ENCODE measurements at regions not wholly inside any gene's neighbourhood (a gene's known extent, or its start where the extent isn't known, plus 50 kb on each side); places are given as distances from the start of the nearest gene placed in this dataset.

DNA sequence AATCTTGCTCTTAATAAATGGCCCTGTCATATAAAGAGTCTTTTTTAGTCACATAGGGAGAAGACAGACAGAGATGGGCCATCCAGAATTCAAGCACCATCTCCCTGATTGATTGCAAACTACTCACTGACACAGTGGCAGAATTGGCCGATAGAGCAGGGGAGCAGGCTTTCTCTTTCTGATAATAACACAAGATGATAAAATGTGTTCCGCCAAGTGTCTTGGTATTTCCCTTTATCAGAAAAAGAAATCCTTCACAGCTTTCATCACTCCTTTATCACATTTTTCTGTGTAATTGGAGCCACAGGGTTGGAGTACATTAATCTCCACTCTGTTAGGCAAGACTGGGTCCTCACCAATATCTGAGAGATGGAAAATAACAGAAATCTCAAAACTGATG is 406.0 kb downstream of the TMEM135 start (continued):
- TF ChIP-seq, protein P1, sequence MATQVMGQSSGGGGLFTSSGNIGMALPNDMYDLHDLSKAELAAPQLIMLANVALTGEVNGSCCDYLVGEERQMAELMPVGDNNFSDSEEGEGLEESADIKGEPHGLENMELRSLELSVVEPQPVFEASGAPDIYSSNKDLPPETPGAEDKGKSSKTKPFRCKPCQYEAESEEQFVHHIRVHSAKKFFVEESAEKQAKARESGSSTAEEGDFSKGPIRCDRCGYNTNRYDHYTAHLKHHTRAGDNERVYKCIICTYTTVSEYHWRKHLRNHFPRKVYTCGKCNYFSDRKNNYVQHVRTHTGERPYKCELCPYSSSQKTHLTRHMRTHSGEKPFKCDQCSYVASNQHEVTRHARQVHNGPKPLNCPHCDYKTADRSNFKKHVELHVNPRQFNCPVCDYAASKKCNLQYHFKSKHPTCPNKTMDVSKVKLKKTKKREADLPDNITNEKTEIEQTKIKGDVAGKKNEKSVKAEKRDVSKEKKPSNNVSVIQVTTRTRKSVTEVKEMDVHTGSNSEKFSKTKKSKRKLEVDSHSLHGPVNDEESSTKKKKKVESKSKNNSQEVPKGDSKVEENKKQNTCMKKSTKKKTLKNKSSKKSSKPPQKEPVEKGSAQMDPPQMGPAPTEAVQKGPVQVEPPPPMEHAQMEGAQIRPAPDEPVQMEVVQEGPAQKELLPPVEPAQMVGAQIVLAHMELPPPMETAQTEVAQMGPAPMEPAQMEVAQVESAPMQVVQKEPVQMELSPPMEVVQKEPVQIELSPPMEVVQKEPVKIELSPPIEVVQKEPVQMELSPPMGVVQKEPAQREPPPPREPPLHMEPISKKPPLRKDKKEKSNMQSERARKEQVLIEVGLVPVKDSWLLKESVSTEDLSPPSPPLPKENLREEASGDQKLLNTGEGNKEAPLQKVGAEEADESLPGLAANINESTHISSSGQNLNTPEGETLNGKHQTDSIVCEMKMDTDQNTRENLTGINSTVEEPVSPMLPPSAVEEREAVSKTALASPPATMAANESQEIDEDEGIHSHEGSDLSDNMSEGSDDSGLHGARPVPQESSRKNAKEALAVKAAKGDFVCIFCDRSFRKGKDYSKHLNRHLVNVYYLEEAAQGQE (IDR thresholded peaks at IDR 0.05; ENCODE audit: unreplicated experiment), result no peak

DNA sequence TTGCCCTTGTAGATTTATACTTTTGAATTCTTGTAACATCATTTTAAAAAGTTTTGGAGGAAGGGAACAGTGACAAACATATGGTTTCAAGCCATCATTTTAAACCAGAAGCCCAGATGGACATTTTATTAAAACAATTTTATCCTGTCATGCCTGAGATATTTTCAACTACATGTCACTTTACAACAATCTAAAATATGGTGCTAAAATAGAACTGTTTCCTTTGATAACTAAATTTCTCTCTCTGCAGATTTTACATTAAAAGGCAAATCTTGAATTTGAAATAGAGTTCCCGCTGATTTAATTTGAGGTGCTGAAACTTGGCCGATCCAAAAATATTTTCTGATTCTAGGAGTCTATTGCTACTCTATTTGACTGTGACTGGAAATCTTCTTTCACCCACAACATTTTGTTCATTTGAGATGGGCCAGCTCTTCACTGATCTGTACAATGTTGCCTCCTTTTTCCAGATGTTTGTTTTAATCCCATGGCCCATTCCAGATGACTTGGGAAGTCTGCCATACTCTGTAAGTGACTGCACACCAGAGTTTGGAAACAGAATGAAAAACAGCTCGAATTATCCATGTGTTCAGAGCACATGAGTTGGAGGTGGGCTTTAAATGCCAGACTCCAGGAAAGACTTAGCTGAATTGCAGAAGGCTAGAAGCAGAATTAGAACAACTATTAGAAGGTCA is 402.5 kb downstream of the TMEM135 start:
- Mint-ChIP-seq H3K4me3 (no peak overlapping the region), H3K9me3 (no peaks in the 10 kb centered on the region; the same call in 2 of the 3 replicates), H3K27me3 (ENCODE audit: insufficient read depth, low read depth, poor library complexity) (no peaks in the 10 kb centered on the region), H3K4me1 (no peaks in the 10 kb centered on the region), H3K36me3 (ENCODE audit: low read depth) (no peaks in the 10 kb centered on the region), H3K27ac (no peak overlapping the region)
- DNase-seq (ENCODE audit: low spot score) (no peak), ATAC-seq (no peak)
- H3K36me3 ChIP-seq (ENCODE audit: insufficient read depth), result no peaks in the 10 kb centered on the region
- H3K9me2 ChIP-seq (ENCODE audit: insufficient read depth), result no peaks in the 10 kb centered on the region
- H3K27me3 ChIP-seq (ENCODE audit: insufficient read depth), result no peaks in the 10 kb centered on the region
- no peak overlapping the region for H3K27ac ChIP-seq (ENCODE audit: low read depth)
- H3K4me1 ChIP-seq (ENCODE audit: insufficient read depth), result no peaks in the 10 kb centered on the region
- no peak overlapping the region for H3K4me3 ChIP-seq
- H3K79me2 ChIP-seq (replicated peaks; ENCODE audit: insufficient read depth), result no peaks in the 10 kb centered on the region
- no peak overlapping the region for H3K4me2 ChIP-seq
- H2AFZ ChIP-seq, result no peak overlapping the region
- H4K20me1 ChIP-seq (replicated peaks; ENCODE audit: insufficient read depth), result no peaks in the 10 kb centered on the region
- no peaks in the 10 kb centered on the region for H3F3A ChIP-seq (replicated peaks; ENCODE audit: low read depth)
- no peak for TF ChIP-seq CREB1 (CRISPR knock-in tag; IDR thresholded peaks at IDR 0.05; ENCODE audit: low read depth)
- no peak for TF ChIP-seq JUNB (IDR thresholded peaks at IDR 0.05; ENCODE audit: unreplicated experiment)
- TF ChIP-seq, protein P2, sequence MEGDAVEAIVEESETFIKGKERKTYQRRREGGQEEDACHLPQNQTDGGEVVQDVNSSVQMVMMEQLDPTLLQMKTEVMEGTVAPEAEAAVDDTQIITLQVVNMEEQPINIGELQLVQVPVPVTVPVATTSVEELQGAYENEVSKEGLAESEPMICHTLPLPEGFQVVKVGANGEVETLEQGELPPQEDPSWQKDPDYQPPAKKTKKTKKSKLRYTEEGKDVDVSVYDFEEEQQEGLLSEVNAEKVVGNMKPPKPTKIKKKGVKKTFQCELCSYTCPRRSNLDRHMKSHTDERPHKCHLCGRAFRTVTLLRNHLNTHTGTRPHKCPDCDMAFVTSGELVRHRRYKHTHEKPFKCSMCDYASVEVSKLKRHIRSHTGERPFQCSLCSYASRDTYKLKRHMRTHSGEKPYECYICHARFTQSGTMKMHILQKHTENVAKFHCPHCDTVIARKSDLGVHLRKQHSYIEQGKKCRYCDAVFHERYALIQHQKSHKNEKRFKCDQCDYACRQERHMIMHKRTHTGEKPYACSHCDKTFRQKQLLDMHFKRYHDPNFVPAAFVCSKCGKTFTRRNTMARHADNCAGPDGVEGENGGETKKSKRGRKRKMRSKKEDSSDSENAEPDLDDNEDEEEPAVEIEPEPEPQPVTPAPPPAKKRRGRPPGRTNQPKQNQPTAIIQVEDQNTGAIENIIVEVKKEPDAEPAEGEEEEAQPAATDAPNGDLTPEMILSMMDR (conservative IDR thresholded peaks at IDR 0.05; ENCODE audit: low read depth in 2 of 2), result no peak
- no peak for TF ChIP-seq POLR2AphosphoS5 (IDR thresholded peaks at IDR 0.05; ENCODE audit: low read depth)
- TF ChIP-seq ZNF114 (CRISPR knock-in tag; IDR thresholded peaks at IDR 0.05), result no peak
- TF ChIP-seq, protein P1 (IDR thresholded peaks at IDR 0.05; ENCODE audit: unreplicated experiment), result no peak
- TF ChIP-seq, protein P3, sequence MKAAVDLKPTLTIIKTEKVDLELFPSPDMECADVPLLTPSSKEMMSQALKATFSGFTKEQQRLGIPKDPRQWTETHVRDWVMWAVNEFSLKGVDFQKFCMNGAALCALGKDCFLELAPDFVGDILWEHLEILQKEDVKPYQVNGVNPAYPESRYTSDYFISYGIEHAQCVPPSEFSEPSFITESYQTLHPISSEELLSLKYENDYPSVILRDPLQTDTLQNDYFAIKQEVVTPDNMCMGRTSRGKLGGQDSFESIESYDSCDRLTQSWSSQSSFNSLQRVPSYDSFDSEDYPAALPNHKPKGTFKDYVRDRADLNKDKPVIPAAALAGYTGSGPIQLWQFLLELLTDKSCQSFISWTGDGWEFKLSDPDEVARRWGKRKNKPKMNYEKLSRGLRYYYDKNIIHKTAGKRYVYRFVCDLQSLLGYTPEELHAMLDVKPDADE (IDR thresholded peaks at IDR 0.05), result no peak
- no peak for TF ChIP-seq EZH2 (IDR thresholded peaks at IDR 0.05; ENCODE audit: low read depth, unreplicated experiment)

Measured in GM23338 (cell line).